Neural crest cell (in vitro differentiated cells): ENCODE measurements at regions not wholly inside any gene's neighbourhood (a gene's known extent, or its start where the extent isn't known, plus 50 kb on each side); places are given as distances from the start of the nearest gene placed in this dataset.

Experiments used
- DNase-seq: peaks from one replicate; pipeline ENCODE4 v3.0.0; 2021; ENCODE audit warnings: low read depth, mixed read lengths, low spot score
- H3K27ac Mint-ChIP-seq: one replicate; pipeline ENCODE4 v1.8.0; 2021; ENCODE audit warnings: mild to moderate bottlenecking, mixed read lengths; ENCODE audit not compliant: unreplicated experiment
- H3K27me3 Mint-ChIP-seq: 2 replicates; pipeline ENCODE4 v1.8.0; 2021; ENCODE audit warnings: low read depth, mild to moderate bottlenecking, mixed read lengths
- H3K36me3 Mint-ChIP-seq: 2 replicates; pipeline ENCODE4 v1.8.0; 2021; ENCODE audit warnings: low read depth, mild to moderate bottlenecking, mixed read lengths
- H3K4me1 Mint-ChIP-seq: 2 replicates; pipeline ENCODE4 v1.8.0; 2021; ENCODE audit warnings: mixed read lengths
- H3K4me3 Mint-ChIP-seq: one replicate; pipeline ENCODE4 v1.8.0; 2021; ENCODE audit warnings: mild to moderate bottlenecking, mixed read lengths
- H3K9me3 Mint-ChIP-seq: 2 replicates; pipeline ENCODE4 v1.8.0; 2021; ENCODE audit warnings: mixed read lengths
- CTCF ChIP-seq: fragments of 200-600 bp; sonication (generic); conservative IDR thresholded peaks from 2 replicates; pipeline ENCODE4 v1.5.0; 2021; ENCODE audit warnings: antibody characterized with exemption, mild to moderate bottlenecking

GRCh38 chr9:80177949-80178480, 606.2 kb downstream of the TLE4 start:
- H3K4me3 Mint-ChIP-seq, result no peak overlapping the region
- TF ChIP-seq CTCF, result no peak
- H3K4me1 Mint-ChIP-seq, result peaks cover 7% of the 10 kb centered on the region
- DNase-seq, result no peak
- H3K27ac Mint-ChIP-seq, result no peak overlapping the region
- peaks cover 2% of the 10 kb centered on the region for H3K36me3 Mint-ChIP-seq
- no peaks in the 10 kb centered on the region for H3K27me3 Mint-ChIP-seq
- peaks cover 20% of the 10 kb centered on the region for H3K9me3 Mint-ChIP-seq

- H3K4me3 Mint-ChIP-seq, result no peak overlapping the region
- peaks cover 2% of the 10 kb centered on the region for H3K36me3 Mint-ChIP-seq
- H3K27me3 Mint-ChIP-seq, result no peaks in the 10 kb centered on the region
- peak; percentile 9 for DNase-seq
- H3K27ac Mint-ChIP-seq, result no peak overlapping the region
- H3K9me3 Mint-ChIP-seq, result peaks cover 20% of the 10 kb centered on the region
- peak; percentile 91 for TF ChIP-seq CTCF
- peaks cover 7% of the 10 kb centered on the region for H3K4me1 Mint-ChIP-seq
Measured at GRCh38 chr9:80175286-80176150, 603.8 kb downstream of the TLE4 start.

DNA sequence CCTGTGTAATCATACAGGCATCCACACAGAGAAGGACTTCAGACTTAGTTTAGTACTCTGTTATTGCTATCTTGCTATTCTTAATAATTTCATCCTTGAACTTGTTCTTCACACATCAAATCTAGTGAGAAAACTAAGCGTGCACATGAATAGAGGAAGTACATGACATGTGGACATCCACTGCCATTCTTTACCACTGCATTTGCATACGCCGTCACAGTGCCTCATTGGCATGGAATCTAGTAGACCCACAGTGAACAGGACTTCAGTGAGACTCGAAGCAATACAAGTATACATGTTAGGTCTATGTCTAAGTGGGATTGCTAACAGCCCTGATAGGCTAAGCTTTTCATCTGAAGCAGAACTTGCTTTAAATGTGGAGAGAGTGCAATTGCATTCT, 592.1 kb downstream of the TLE4 start:
- no peak for TF ChIP-seq CTCF
- Mint-ChIP-seq H3K27me3 (no peaks in the 10 kb centered on the region), H3K4me3 (no peak overlapping the region), H3K27ac (no peak overlapping the region), H3K36me3 (no peaks in the 10 kb centered on the region), H3K4me1 (peaks cover under 1% of the 10 kb centered on the region), H3K9me3 (no peaks in the 10 kb centered on the region)
- no peak for DNase-seq

GRCh38 chr9:80158554-80159170, 586.9 kb downstream of the TLE4 start:
- Mint-ChIP-seq H3K4me1 (peaks cover 16% of the 10 kb centered on the region), H3K4me3 (no peak overlapping the region), H3K27me3 (no peaks in the 10 kb centered on the region), H3K36me3 (no peaks in the 10 kb centered on the region), H3K27ac (no peak overlapping the region), H3K9me3 (peaks cover 2% of the 10 kb centered on the region)
- DNase-seq, result no peak
- no peak for TF ChIP-seq CTCF

DNA sequence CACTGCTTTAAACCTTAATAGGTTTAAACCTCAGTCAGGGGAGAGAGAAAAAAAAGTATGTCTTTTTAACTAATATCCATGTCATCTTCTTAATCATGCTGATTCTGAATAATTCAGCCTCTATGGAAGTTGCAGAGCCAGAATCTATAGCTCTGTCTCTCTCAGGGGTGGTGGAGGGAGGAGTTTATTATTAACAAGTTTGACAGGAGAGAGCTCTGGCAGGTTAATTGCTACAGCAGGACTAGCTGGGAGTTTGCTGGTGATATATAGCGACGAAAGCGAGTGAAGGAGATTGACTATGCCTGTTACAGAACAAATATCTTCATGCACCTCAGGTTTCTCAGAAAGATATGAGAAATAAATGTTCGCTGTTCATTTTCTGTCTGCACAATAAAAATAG, 586.4 kb downstream of the TLE4 start:
- TF ChIP-seq CTCF, result no peak
- peaks cover 5% of the 10 kb centered on the region for H3K9me3 Mint-ChIP-seq
- no peak overlapping the region for H3K4me3 Mint-ChIP-seq
- no peaks in the 10 kb centered on the region for H3K36me3 Mint-ChIP-seq
- no peak overlapping the region for H3K27ac Mint-ChIP-seq
- peaks cover 16% of the 10 kb centered on the region for H3K4me1 Mint-ChIP-seq
- DNase-seq, result no peak
- no peaks in the 10 kb centered on the region for H3K27me3 Mint-ChIP-seq
